A549 (cell line): ENCODE measurements at regions not wholly inside any gene's neighbourhood (a gene's known extent, or its start where the extent isn't known, plus 50 kb on each side); places are given as distances from the start of the nearest gene placed in this dataset.

ENCODE experiments used
- ATAC-seq, 2 experiments: fragments of 200-7000 bp in 1 of 2; fragments of >200 bp in 1 of 2; cut with Nextera tagmentation in 1 of 2; cut with Tn5 transposase in 1 of 2; 3 replicates each; pipeline versions ENCODE4 v1.8.0 to v1.9.1; 2018 to 2020; ENCODE audit warnings: mild to moderate bottlenecking in 1 of 2, moderate library complexity in 1 of 2
- CTCF ChIA-PET: fragments of 300-600 bp; sonication (Branson Sonifier 250); formaldehyde crosslinking; extraction: SDS; loops from one replicate; lab custom pipeline; 2021; ENCODE audit warnings: antibody characterized with exemption, inconsistent platforms; lab: Yijun Ruan, JAX
- POLR2A ChIA-PET: fragments of 350-600 bp; formaldehyde crosslinking; extraction: SDS; loops from one replicate; lab custom pipeline; 2021; ENCODE audit warnings: antibody characterized with exemption, inconsistent platforms; lab: Yijun Ruan, JAX
- DNase-seq, 2 experiments: peaks; one replicate each; pipeline versions ENCODE4 v3.0.0 to v3.0.0-alpha.2; 2011 to 2016; ENCODE audit warnings: low read depth in 1 of 2, low spot score in 1 of 2
- FAIRE-seq: peaks from 2 replicates; lab custom pipeline; 2011; peaks lifted over from hg19 to GRCh38; lab: Jason Lieb, UNC
- H3K27ac ChIP-seq, 2 experiments: fragments of >200 bp; sonication (Bioruptor Twin); formaldehyde crosslinking; 3 replicates each; pipeline ENCODE4 v1.5.1; 2016 to 2017
- H3K4me1 ChIP-seq: fragments of >200 bp; sonication (Bioruptor Twin); formaldehyde crosslinking; 3 replicates; pipeline ENCODE4 v1.6.1; 2016
- H3K4me2 ChIP-seq: fragments of >200 bp; sonication (Bioruptor Twin); formaldehyde crosslinking; 3 replicates; pipeline ENCODE4 v1.6.1; 2016
- H3K4me3 ChIP-seq: fragments of >200 bp; sonication (Bioruptor Twin); formaldehyde crosslinking; 3 replicates; pipeline ENCODE4 v1.5.1; 2016
- H3K9me3 ChIP-seq: fragments of >200 bp; sonication (Bioruptor Twin); formaldehyde crosslinking; 3 replicates; pipeline ENCODE4 v1.6.1; 2016
- CBX2 ChIP-seq: fragments of 200-600 bp; sonication (generic); IDR thresholded peaks from 2 replicates; pipeline ENCODE4 v1.6.1; 2016; ENCODE audit warnings: low read depth, mild to moderate bottlenecking, borderline replicate concordance
- CEBPB ChIP-seq, 2 experiments: fragments of >200 bp in 1 of 2; sonication (Bioruptor Twin) in 1 of 2; formaldehyde crosslinking in 1 of 2; IDR thresholded peaks; 2 replicates each; pipeline ENCODE4 v1.6.1; 2012 to 2016
- CHD2 ChIP-seq: fragments of 150-350 bp; IDR thresholded peaks from 2 replicates; pipeline ENCODE4 v1.6.1; 2014; ENCODE audit warnings: low read length; ENCODE audit not compliant: partially characterized antibody
- CHD4 ChIP-seq: fragments of 200-600 bp; sonication (generic); IDR thresholded peaks from 2 replicates; pipeline ENCODE4 v1.6.1; 2016; ENCODE audit warnings: antibody characterized with exemption, mild to moderate bottlenecking, borderline replicate concordance
- E2F6 ChIP-seq: IDR thresholded peaks from 2 replicates; pipeline ENCODE4 v1.6.1; 2012; ENCODE audit warnings: low read depth, borderline replicate concordance
- EP300 ChIP-seq, 2 experiments: fragments of >200 bp; sonication (Bioruptor Twin); formaldehyde crosslinking; IDR thresholded peaks; 2 replicates in 1 of 2; 3 replicates in 1 of 2; pipeline ENCODE4 v1.6.1; 2016 to 2017
- ESRRA ChIP-seq: fragments of 150-350 bp; IDR thresholded peaks from 2 replicates; pipeline ENCODE4 v1.6.1; 2014; ENCODE audit warnings: mild to moderate bottlenecking, low read length, borderline replicate concordance
- FOXS1 ChIP-seq: fragments of 250-450 bp; sonication (Bioruptor Pico); IDR thresholded peaks from 2 replicates; pipeline ENCODE4 v1.5.0; 2020; ENCODE audit warnings: mild to moderate bottlenecking, moderate library complexity
- HDAC2 ChIP-seq: fragments of 200-600 bp; sonication (generic); IDR thresholded peaks from 2 replicates; pipeline ENCODE4 v1.6.1; 2016
- HMGXB4 ChIP-seq: fragments of 250-450 bp; sonication (Bioruptor Pico); IDR thresholded peaks from 2 replicates; pipeline ENCODE4 v1.5.0; 2021; ENCODE audit warnings: mild to moderate bottlenecking, moderate library complexity, borderline replicate concordance
- HOXB13 ChIP-seq: fragments of 250-450 bp; sonication (Bioruptor Pico); IDR thresholded peaks from 2 replicates; pipeline ENCODE4 v1.5.0; 2020; ENCODE audit warnings: low read depth, mild to moderate bottlenecking, moderate library complexity
- HOXB5 ChIP-seq: fragments of 250-450 bp; sonication (Bioruptor Pico); IDR thresholded peaks from 2 replicates; pipeline ENCODE4 v1.5.0; 2020; ENCODE audit warnings: mild to moderate bottlenecking, moderate library complexity
- JUNB ChIP-seq: fragments of >200 bp; sonication (Bioruptor Twin); formaldehyde crosslinking; IDR thresholded peaks from 2 replicates; pipeline ENCODE4 v1.6.1; 2016
- KDM1A ChIP-seq: fragments of 200-600 bp; sonication (generic); IDR thresholded peaks from 2 replicates; pipeline ENCODE4 v1.6.1; 2016; ENCODE audit warnings: low read depth, mild to moderate bottlenecking
- MAX ChIP-seq: IDR thresholded peaks from 2 replicates; pipeline ENCODE4 v1.6.1; 2012
- NPAS2 ChIP-seq: fragments of 250-450 bp; sonication (Bioruptor Pico); IDR thresholded peaks from 2 replicates; pipeline ENCODE4 v1.8.0; 2022; ENCODE audit warnings: mild to moderate bottlenecking, moderate library complexity, borderline replicate concordance
- NR3C1 ChIP-seq: fragments of >200 bp; sonication (Bioruptor Twin); formaldehyde crosslinking; IDR thresholded peaks from 3 replicates; pipeline ENCODE4 v1.6.1; 2017
- POLR2A ChIP-seq: IDR thresholded peaks from 2 replicates; pipeline ENCODE4 v1.6.1; 2012; ENCODE audit warnings: mild to moderate bottlenecking, low read length
- RAD21 ChIP-seq, 2 experiments: fragments of >200 bp in 1 of 2; sonication (Bioruptor Twin) in 1 of 2; formaldehyde crosslinking in 1 of 2; IDR thresholded peaks in 1 of 2; conservative IDR thresholded peaks in 1 of 2; 2 replicates in 1 of 2; 3 replicates in 1 of 2; pipeline ENCODE4 v1.6.1; 2012 to 2018; ENCODE audit warnings: inconsistent platforms in 1 of 2
- RCOR1 ChIP-seq: fragments of 150-350 bp; IDR thresholded peaks from 2 replicates; pipeline ENCODE4 v1.6.1; 2014; ENCODE audit warnings: antibody characterized with exemption, low read length, low read depth
- REST ChIP-seq: fragments of 200-600 bp; sonication (generic); IDR thresholded peaks from 2 replicates; pipeline ENCODE4 v1.6.1; 2016; ENCODE audit warnings: antibody characterized with exemption, mild to moderate bottlenecking, moderate library complexity
- RNF2 ChIP-seq: fragments of 200-600 bp; sonication (generic); IDR thresholded peaks from 2 replicates; pipeline ENCODE4 v1.6.1; 2016; ENCODE audit warnings: low read depth, mild to moderate bottlenecking, antibody characterized with exemption, moderate library complexity, borderline replicate concordance
- SREBF2 ChIP-seq: fragments of 450-650 bp; IDR thresholded peaks from 2 replicates; pipeline ENCODE4 v1.6.1; 2014; ENCODE audit warnings: mild to moderate bottlenecking, moderate library complexity
- TFCP2L1 ChIP-seq: fragments of 250-450 bp; sonication (Bioruptor Pico); IDR thresholded peaks from 2 replicates; pipeline ENCODE4 v1.5.0; 2021; ENCODE audit warnings: mild to moderate bottlenecking
- TP53 ChIP-seq: fragments of 250-450 bp; sonication (Bioruptor Pico); IDR thresholded peaks from 2 replicates; pipeline ENCODE4 v1.5.0; 2021; ENCODE audit warnings: mild to moderate bottlenecking, moderate library complexity
- ZNF302 ChIP-seq: fragments of 250-450 bp; sonication (Bioruptor Pico); IDR thresholded peaks from 2 replicates; pipeline ENCODE4 v1.9.0; 2021; ENCODE audit warnings: inconsistent platforms, mild to moderate bottlenecking, moderate library complexity
- ZSCAN20 ChIP-seq: fragments of 250-450 bp; sonication (Bioruptor Pico); IDR thresholded peaks from 2 replicates; pipeline ENCODE4 v1.8.0; 2022; ENCODE audit warnings: mild to moderate bottlenecking, moderate library complexity
- WGBS: methylation state at CpG from one replicate; pipeline ENCODE4 v1.1.6; 2017; ENCODE audit errors: missing lambda C conversion rate; 5-methylcytosine and 5-hydroxymethylcytosine counted together
- TF ChIP-seq, protein P1 (sequence below): IDR thresholded peaks from 2 replicates; pipeline ENCODE4 v1.6.1; 2012

GRCh38 chr5:179438461-179438860 is 93.2 kb upstream of the ADAMTS2 start:
- TF ChIP-seq HOXB13 (CRISPR knock-in tag) (no peak), TP53 (CRISPR knock-in tag) (no peak)
- CTCF ChIA-PET, result no interaction called here
- H3K9me3 ChIP-seq, result peaks cover 5% of the 10 kb centered on the region; the same call in 1 of the 3 replicates
- no peaks in the 10 kb centered on the region for H3K4me1 ChIP-seq
- H3K4me2 ChIP-seq, result no peak overlapping the region
- H3K27ac ChIP-seq, result no peak overlapping the region
- WGBS, result 42% methylated on average over 9 of the region's 11 CpGs
- ATAC-seq (no peak), DNase-seq (no peak), FAIRE-seq (no peak)
- POLR2A ChIA-PET, result no interaction called here
- H3K4me3 ChIP-seq, result no peak overlapping the region

GRCh38 chr5:179438011-179438441 is 92.8 kb upstream of the ADAMTS2 start:
- no peaks in the 10 kb centered on the region for H3K4me1 ChIP-seq
- ChIA-PET POLR2A (no interaction called here), CTCF (no interaction called here)
- FAIRE-seq, result no peak
- TF ChIP-seq JUNB (no peak), ZSCAN20 (no peak), TP53 (CRISPR knock-in tag) (no peak), RAD21 (conservative IDR thresholded peaks at IDR 0.05 in 1 of 2, IDR thresholded peaks at IDR 0.05 in 1 of 2) (no peak), FOXS1 (no peak), HDAC2 (no peak), SREBF2 (no peak), TFCP2L1 (CRISPR knock-in tag) (no peak), KDM1A (no peak), POLR2A (no peak), CHD2 (no peak), CHD4 (no peak), CEBPB (IDR thresholded peaks at IDR 0.05) (no peak), ESRRA (no peak), MAX (no peak), ZNF302 (CRISPR knock-in tag) (no peak), RCOR1 (no peak), RNF2 (no peak)
- TF ChIP-seq, protein P1, sequence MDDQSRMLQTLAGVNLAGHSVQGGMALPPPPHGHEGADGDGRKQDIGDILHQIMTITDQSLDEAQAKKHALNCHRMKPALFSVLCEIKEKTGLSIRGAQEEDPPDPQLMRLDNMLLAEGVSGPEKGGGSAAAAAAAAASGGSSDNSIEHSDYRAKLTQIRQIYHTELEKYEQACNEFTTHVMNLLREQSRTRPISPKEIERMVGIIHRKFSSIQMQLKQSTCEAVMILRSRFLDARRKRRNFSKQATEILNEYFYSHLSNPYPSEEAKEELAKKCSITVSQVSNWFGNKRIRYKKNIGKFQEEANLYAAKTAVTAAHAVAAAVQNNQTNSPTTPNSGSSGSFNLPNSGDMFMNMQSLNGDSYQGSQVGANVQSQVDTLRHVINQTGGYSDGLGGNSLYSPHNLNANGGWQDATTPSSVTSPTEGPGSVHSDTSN, result no peak
- H3K4me2 ChIP-seq, result no peak overlapping the region
- H3K4me3 ChIP-seq, result no peak overlapping the region
- no peak overlapping the region for H3K27ac ChIP-seq
- 31% methylated on average over 9 of the region's 15 CpGs for WGBS
- no peak for ATAC-seq
- peaks cover 5% of the 10 kb centered on the region; the same call in 1 of the 3 replicates for H3K9me3 ChIP-seq
- DNase-seq, result no peak

DNA sequence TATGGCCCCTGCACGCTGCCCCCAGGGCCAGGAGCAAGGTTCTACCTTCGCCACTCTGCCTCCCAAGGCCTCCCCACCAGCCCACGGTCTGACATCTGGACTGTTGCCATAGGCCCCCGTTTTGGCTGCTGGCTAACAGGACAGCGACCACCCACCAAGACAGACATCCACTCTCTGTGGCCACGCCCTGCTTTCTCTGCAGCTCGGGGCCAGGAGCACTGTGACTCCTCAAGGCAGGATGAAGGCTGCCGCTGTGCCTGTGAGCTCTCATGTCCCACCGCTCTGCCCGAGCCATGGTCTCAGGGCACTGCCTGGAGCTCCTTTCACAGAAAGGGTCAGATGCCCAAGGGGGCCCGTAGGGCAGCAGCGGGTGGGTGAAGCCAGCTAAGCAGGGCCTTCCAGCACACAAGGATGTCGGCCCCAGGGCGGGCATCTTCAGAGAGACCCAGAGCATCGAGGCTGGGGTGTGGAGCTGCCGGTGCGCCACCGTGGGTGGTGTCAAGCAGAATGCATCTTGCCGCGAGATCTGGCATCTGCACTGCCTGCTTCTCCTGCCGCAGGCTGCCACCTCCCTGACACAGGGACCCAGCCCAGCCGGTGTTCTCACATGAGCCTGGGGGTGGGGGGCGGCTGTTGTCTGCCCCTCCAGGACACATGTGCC is 92.2 kb upstream of the ADAMTS2 start:
- FAIRE-seq, result no peak
- WGBS, result 13% methylated on average over 15 of the region's 23 CpGs
- no peak for TF ChIP-seq KDM1A
- TF ChIP-seq EP300 (IDR thresholded peaks at IDR 0.05), result no peak
- no peak for TF ChIP-seq HMGXB4 (CRISPR knock-in tag)
- no peak for TF ChIP-seq CBX2
- TF ChIP-seq CEBPB (IDR thresholded peaks at IDR 0.05), result no peak
- no peak for TF ChIP-seq HOXB5 (CRISPR knock-in tag)
- no peak for TF ChIP-seq NPAS2 (CRISPR knock-in tag)
- TF ChIP-seq NR3C1, result no peak
- TF ChIP-seq MAX, result no peak
- TF ChIP-seq REST, result no peak
- TF ChIP-seq E2F6, result no peak
- TF ChIP-seq HOXB13 (CRISPR knock-in tag), result no peak
- no peak for TF ChIP-seq ZNF302 (CRISPR knock-in tag)
- TF ChIP-seq, all 56 proteins: peak for 0
- CTCF ChIA-PET, result no interaction called here
- H3K9me3 ChIP-seq, result peaks cover 5% of the 10 kb centered on the region; the same call in 1 of the 3 replicates
- H3K4me3 ChIP-seq, result no peak overlapping the region
- no peak overlapping the region for H3K4me2 ChIP-seq
- DNase-seq (no peak), ATAC-seq (no peak)
- POLR2A ChIA-PET, result no interaction called here
- no peaks in the 10 kb centered on the region for H3K4me1 ChIP-seq
- no peak overlapping the region for H3K27ac ChIP-seq
